OCI-LY7 (cell line): ENCODE measurements at regions not wholly inside any gene's neighbourhood (a gene's known extent, or its start where the extent isn't known, plus 50 kb on each side); places are given as distances from the start of the nearest gene placed in this dataset.

Source experiments
- BruUV-seq: library from RNA; stranded (reverse); fragments of 400-500 nt; replicated peaks from 2 replicates; lab custom pipeline; 2021; lab: Mats Ljungman, UMichigan
- CTCF ChIA-PET: fragments of 300-600 bp; sonication (Branson Sonifier 250); formaldehyde crosslinking; loops from one replicate; lab custom pipeline; 2022; ENCODE audit warnings: antibody characterized with exemption; ENCODE audit not compliant: unreplicated experiment; lab: Charles Lee
- POLR2A ChIA-PET: fragments of 300-600 bp; sonication (Branson Sonifier 250); formaldehyde crosslinking; loops from one replicate; lab custom pipeline; 2022; ENCODE audit warnings: antibody characterized with exemption; lab: Charles Lee
- DNase-seq: peaks from one replicate; pipeline ENCODE4 v3.0.0-alpha.2; 2015; ENCODE audit warnings: low spot score
- H2AFZ ChIP-seq: fragments of 200-600 bp; sonication (generic), shearing (Covaris generic); 2 replicates; pipeline ENCODE4 v1.6.1; 2014; ENCODE audit warnings: mild to moderate bottlenecking, antibody characterized with exemption, low read length, moderate library complexity
- H3K27ac ChIP-seq: fragments of 200-600 bp; sonication (generic); 2 replicates; pipeline ENCODE4 v1.5.1; 2014; ENCODE audit warnings: mixed run types, low read depth, mild to moderate bottlenecking, moderate library complexity, low read length, inconsistent platforms; ENCODE audit not compliant: poor library complexity, severe bottlenecking
- H3K36me3 ChIP-seq: fragments of 200-600 bp; sonication (generic); 2 replicates; pipeline ENCODE4 v1.6.1; 2014; ENCODE audit warnings: mild to moderate bottlenecking, antibody characterized with exemption, low read length, moderate library complexity, mixed read lengths; ENCODE audit not compliant: insufficient read depth
- H3K4me1 ChIP-seq: fragments of 200-600 bp; sonication (generic); 2 replicates; pipeline ENCODE4 v1.5.1; 2014; ENCODE audit warnings: mild to moderate bottlenecking, low read length; ENCODE audit not compliant: insufficient read depth, poor library complexity, severe bottlenecking
- H3K4me2 ChIP-seq: fragments of 200-600 bp; sonication (generic); 2 replicates; pipeline ENCODE4 v1.6.1; 2014; ENCODE audit warnings: mild to moderate bottlenecking, low read length
- H3K4me3 ChIP-seq: fragments of 200-600 bp; sonication (generic); 2 replicates; pipeline ENCODE4 v1.5.1; 2014; ENCODE audit warnings: mild to moderate bottlenecking, low read depth, low read length; ENCODE audit not compliant: poor library complexity, severe bottlenecking
- H3K79me2 ChIP-seq: fragments of 200-600 bp; sonication (generic); 2 replicates; pipeline ENCODE4 v1.6.1; 2016; ENCODE audit warnings: low read depth, mild to moderate bottlenecking, low read length, moderate library complexity, mixed read lengths; ENCODE audit not compliant: insufficient read depth
- H3K9me2 ChIP-seq: fragments of 200-600 bp; sonication (generic); 2 replicates; pipeline ENCODE4 v1.6.1; 2016; ENCODE audit warnings: mild to moderate bottlenecking, low read length, mixed read lengths; ENCODE audit not compliant: insufficient read depth
- H3K9me3 ChIP-seq: fragments of 200-600 bp; sonication (generic); 2 replicates; pipeline ENCODE4 v1.6.1; 2014; ENCODE audit warnings: mild to moderate bottlenecking, mixed run types, low read length, mixed read lengths
- H4K20me1 ChIP-seq: fragments of 200-600 bp; sonication (generic); 2 replicates; pipeline ENCODE4 v1.6.1; 2014; ENCODE audit warnings: mild to moderate bottlenecking, antibody characterized with exemption, low read length, moderate library complexity, mixed read lengths; ENCODE audit not compliant: insufficient read depth
- CTCF ChIP-seq: fragments of 200-600 bp; sonication (generic); conservative IDR thresholded peaks from 2 replicates; pipeline ENCODE4 v1.5.1; 2014; ENCODE audit warnings: mild to moderate bottlenecking, antibody characterized with exemption, low read length, moderate library complexity, mixed read lengths
- EZH2phosphoT487 ChIP-seq: fragments of 200-600 bp; sonication (generic); IDR thresholded peaks from 2 replicates; pipeline ENCODE4 v1.6.1; 2018; ENCODE audit warnings: low read depth, borderline replicate concordance, mild to moderate bottlenecking, mixed run types, antibody characterized with exemption, low read length, moderate library complexity, mixed read lengths
- intact Hi-C: fragments of 100-400 bp; cut with micrococcal nuclease; formaldehyde crosslinking; loops from one replicate; pipeline ENCODE4 v1.10.0; 2022; ENCODE audit not compliant: unreplicated experiment

- TF ChIP-seq EZH2phosphoT487, result no peak
- H2AFZ ChIP-seq, result no peak overlapping the region
- H3K27ac ChIP-seq, result no peak overlapping the region
- no peak for DNase-seq
- intact Hi-C loops, result no loop called here
- no peaks in the 10 kb centered on the region for H4K20me1 ChIP-seq
- H3K9me2 ChIP-seq, result no peaks in the 10 kb centered on the region
- H3K9me3 ChIP-seq, result no peaks in the 10 kb centered on the region
- no peaks in the 10 kb centered on the region for H3K36me3 ChIP-seq
- CTCF ChIA-PET, result no interaction called here
- H3K4me3 ChIP-seq, result no peak overlapping the region
- H3K4me2 ChIP-seq, result no peak overlapping the region
- no peaks in the 10 kb centered on the region for H3K79me2 ChIP-seq
- H3K4me1 ChIP-seq, result no peaks in the 10 kb centered on the region
- no TSS peak for BruUV-seq
- POLR2A ChIA-PET, result no interaction called here
Measured at GRCh38 chr11:114827736-114828135, 149.4 kb downstream of the NXPE2 start.

- no peak overlapping the region for H3K27ac ChIP-seq
- no peaks in the 10 kb centered on the region for H3K79me2 ChIP-seq
- no peaks in the 10 kb centered on the region for H3K9me2 ChIP-seq
- BruUV-seq, result no TSS peak
- ChIA-PET POLR2A (interaction anchor here (0.8 kb wide), 1 partner anchor 212 kb away, joined by 3 read pairs; no protein-coding TSS in a partner anchor), CTCF (no interaction called here)
- H3K4me3 ChIP-seq, result no peak overlapping the region
- no peak overlapping the region for H3K4me2 ChIP-seq
- no peak for DNase-seq
- no peak overlapping the region for H2AFZ ChIP-seq
- H3K4me1 ChIP-seq, result no peaks in the 10 kb centered on the region
- TF ChIP-seq CTCF (no peak), EZH2phosphoT487 (no peak)
- H3K36me3 ChIP-seq, result no peaks in the 10 kb centered on the region
- H3K9me3 ChIP-seq, result no peaks in the 10 kb centered on the region
- no peaks in the 10 kb centered on the region for H4K20me1 ChIP-seq
- intact Hi-C loops, result no loop called here
Measured at GRCh38 chr11:114832532-114833125, 154.3 kb downstream of the NXPE2 start.

- intact Hi-C loops, result no loop called here
- TF ChIP-seq CTCF (no peak), EZH2phosphoT487 (no peak)
- H3K36me3 ChIP-seq, result no peaks in the 10 kb centered on the region
- BruUV-seq, result no TSS peak
- H2AFZ ChIP-seq, result no peak overlapping the region
- no peak overlapping the region for H3K4me3 ChIP-seq
- no peaks in the 10 kb centered on the region for H3K4me1 ChIP-seq
- no peaks in the 10 kb centered on the region for H3K9me2 ChIP-seq
- H3K9me3 ChIP-seq, result no peaks in the 10 kb centered on the region
- no peaks in the 10 kb centered on the region for H4K20me1 ChIP-seq
- ChIA-PET CTCF (no interaction called here), POLR2A (no interaction called here)
- no peak overlapping the region for H3K4me2 ChIP-seq
- DNase-seq, result no peak
- no peak overlapping the region for H3K27ac ChIP-seq
- H3K79me2 ChIP-seq, result no peaks in the 10 kb centered on the region
Measured at GRCh38 chr11:114836161-114836560, 157.8 kb downstream of the NXPE2 start.
